HG03558 (cell line): ENCODE measurements at regions not wholly inside any gene's neighbourhood (a gene's known extent, or its start where the extent isn't known, plus 50 kb on each side); places are given as distances from the start of the nearest gene placed in this dataset.

Source experiments
- ATAC-seq: cut with Tn5 transposase; IDR thresholded peaks from one replicate; pipeline ENCODE4 v1.9.1; 2021; ENCODE audit warnings: moderate number of reproducible peaks; ENCODE audit not compliant: unreplicated experiment; ENCODE audit errors: extremely low read depth

GRCh38 chr15:56868170-56868569, 50.3 kb upstream of the TCF12 start:
- ATAC-seq, result no peak

- ATAC-seq, result no peak
Measured at GRCh38 chr15:56866803-56867202, 51.6 kb upstream of the TCF12 start.

DNA sequence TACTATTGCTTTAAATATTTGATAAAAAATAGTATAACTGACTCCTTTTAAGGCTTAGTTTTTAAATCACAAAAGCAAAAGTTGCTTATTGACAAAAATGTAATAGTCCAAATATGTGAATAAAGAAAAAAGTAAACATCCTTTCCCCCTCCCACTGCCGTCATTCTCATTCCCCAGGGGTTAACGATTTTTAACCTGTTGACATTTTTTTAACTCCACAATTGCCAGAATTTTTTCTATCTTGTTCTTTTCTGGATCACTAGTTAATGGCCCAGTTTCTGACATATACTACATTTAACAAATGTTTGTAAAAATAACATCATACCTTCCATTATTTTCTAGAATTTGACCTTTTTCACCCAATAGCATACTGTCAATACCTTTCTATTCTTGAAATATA, 60.6 kb upstream of the TCF12 start:
- ATAC-seq, result no peak

GRCh38 chr15:56856934-56857333, 61.5 kb upstream of the TCF12 start:
- ATAC-seq, result no peak

GRCh38 chr15:56844892-56845291, 73.6 kb upstream of the TCF12 start:
- ATAC-seq, result no peak

DNA sequence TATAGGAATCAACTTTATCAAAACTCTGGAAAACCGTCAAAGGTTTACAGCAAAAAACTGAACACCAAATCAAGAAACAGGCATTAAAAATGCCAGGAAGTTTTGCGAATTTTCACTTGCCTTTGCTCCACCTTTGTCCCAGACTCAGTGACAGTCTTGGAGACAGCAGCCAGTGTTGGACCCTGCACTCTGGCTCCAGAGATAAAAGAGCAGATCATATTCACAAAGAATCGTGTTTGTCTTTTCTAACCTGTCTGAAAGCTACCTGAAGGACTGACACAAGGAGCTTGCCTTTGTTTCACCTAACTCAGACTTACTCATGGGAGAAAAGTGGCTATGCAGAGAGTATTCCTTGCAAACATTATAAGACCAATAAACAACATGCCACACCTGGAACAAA, 74.0 kb upstream of the TCF12 start:
- no peak for ATAC-seq

GRCh38 chr15:56839641-56840040, 78.8 kb upstream of the TCF12 start:
- ATAC-seq, result no peak

GRCh38 chr15:56839099-56839498, 79.3 kb upstream of the TCF12 start:
- ATAC-seq, result no peak

- ATAC-seq, result no peak
Measured at GRCh38 chr15:56838085-56838484, 80.4 kb upstream of the TCF12 start.

- ATAC-seq, result no peak
Measured at GRCh38 chr15:56837273-56837672, 81.2 kb upstream of the TCF12 start.

DNA sequence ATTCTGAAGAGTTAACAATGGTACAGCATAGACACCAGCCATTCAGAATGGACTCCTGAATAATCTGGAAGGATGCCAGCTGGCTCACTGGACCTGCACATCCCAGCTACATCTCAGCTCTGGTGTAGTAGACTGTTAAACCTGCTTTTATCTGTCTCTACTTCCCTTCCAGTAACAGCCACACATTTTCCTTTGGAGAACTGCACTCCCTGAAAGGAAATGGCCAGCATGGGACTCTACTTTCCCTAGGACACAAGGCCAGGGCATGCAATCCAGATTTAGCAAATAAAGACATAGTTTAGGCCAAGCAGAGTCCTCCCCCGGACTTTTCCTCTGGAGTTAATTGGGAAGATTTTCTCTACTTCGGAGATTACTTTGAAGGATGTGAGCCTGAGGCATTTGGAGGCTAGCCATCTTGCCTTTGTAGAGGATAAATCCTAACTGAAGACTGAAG, 82.7 kb upstream of the TCF12 start:
- no peak for ATAC-seq

DNA sequence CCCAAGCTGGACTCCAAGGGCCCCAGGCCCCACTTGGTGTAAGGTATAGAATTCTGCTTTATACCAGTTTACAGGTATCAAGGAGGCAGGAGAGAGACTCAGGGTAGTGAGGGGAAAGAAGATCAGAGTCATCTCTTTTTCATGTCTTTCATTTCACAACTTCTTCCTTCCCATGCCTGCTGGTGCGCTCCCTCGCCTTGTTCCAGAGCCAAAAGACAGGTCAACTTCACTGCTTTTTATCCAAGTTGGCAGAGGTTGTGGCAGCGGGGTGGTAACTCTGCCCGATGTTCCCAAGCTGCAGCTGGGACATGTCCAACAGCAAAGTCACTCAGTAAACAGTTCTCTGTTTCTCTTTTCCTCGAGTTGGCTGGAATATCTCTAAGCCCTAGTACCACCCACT, 86.3 kb upstream of the TCF12 start:
- ATAC-seq, result no peak

DNA sequence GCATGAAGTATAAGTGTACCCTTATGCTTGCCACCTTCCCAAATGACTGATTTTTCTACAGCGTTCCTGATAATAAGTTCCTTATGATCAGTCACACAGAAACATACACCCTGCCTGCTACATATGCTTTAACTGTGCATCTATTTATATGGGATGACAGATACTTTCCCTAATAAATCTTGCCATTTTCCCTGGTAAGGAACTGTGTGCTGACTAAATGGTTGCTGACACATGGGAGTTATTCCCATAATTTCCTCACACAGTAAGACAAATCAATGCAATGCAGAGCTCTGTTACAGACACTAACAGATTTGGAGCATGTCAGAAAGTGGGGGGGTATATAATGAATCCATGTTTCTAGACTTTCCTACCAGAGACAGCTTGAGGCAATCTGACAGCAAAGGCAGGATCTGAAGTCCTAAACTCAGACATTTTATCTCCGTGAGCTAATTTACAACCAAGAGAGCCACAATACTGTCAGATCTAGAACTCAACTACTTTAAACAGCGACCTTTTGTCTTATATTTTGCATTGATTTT, 86.9 kb upstream of the TCF12 start:
- no peak for ATAC-seq

GRCh38 chr15:56824175-56824574, 90.9 kb upstream of the ZNF280D start:
- no peak for ATAC-seq

DNA sequence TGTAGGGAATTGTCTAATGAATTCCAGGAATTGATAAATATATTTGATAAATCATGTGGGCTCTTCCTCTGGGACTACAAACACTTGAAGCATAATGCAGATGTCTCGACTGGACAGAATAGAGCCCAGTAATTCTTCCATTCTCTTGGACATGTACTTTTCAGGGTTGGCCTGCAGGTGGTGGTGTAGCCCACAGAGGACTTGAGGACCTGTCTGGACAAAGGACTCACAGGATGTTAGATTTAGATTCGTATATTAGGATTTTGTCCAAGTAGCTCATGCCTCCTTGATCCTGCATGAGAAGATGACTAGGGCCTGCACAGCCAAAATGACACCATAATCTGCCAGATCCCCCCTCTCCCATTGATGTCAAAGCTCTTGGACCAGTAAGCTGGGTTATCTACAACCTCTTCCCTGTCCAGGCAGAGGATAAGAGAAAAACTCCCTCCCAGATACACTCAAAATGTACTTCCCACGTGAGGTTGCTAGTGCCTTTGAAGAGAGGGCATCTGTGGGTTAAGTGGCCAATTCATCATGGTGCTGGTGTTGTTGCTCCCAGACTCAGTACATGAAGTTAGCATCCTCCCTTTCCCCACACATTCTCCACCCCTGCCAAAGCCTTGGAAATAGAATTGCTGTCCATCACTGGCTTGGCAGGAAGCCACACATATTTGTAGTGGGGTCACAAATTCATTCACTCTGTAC, 88.6 kb upstream of the ZNF280D start:
- ATAC-seq, result no peak

DNA sequence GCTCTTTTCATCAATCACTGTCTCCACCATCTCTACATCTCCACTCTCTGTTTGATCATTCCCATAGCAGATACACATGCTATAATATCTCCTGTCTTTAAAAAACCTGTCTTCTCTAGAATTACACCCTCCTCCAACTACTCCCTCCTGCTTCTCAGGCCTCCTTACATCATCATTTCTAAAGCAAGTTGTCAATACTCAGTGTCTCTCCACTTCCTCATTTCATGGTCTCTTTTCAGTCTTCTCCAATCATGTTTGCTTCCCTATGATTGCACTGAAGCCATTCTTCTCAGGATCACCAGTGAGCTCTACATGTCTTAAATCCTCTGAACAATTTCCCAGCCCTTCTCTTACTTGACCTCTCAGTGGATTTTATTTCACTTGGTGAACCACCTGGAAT, 87.0 kb upstream of the ZNF280D start:
- no peak for ATAC-seq

DNA sequence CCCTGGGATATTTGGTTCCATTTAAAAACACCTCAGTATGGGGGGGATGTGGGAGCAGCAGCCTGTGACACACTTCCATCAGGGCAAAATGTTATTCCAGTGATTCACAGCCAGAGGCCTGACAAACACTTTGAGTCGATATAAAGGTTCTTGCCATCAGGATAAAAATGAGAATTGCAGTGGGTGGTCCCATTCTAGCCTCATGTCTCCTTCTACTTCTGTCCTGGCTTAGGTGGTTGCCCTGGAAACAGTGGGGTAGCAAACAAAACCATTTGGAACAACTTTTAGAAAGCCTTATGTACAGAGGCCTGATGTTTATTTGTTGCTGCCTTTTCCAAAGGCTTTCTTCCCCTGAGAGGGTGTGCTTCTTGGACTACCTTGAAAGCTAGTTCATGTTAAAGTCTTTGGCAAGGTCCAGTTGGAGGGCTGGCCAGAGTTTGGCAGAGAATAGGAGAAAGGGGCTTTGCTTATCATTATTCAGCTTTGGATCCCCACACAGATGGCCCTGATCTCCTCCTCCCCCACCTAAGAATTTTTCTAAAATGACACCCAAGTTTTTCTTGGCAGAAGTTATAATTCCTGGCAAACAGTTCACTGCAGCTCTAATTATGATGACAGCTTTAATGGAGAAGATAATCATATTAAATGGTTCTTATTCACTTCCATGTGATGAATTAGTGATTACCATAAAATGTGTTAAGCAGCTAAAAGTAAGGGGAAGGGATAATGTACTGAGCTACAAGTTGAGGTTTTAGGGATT, 84.2 kb upstream of the ZNF280D start:
- no peak for ATAC-seq

DNA sequence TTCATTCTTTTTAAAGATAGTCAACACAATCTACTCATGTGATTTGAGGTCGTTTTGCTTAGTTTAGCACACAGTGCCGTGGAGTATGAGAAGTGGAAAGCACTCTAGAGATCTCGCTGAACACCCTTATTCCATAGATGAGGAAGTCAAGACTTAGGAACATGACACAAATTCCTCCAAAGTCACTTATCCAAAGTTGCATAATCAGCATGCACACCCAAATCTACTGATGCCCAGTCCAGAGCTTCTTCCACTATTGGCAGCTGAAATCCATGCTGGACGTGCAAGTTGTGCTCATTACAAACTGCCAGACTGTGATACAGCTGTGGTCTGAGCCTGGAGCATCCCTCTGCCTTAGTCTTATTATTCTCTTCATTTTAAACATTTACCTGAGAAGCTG, 83.5 kb upstream of the ZNF280D start:
- no peak for ATAC-seq

DNA sequence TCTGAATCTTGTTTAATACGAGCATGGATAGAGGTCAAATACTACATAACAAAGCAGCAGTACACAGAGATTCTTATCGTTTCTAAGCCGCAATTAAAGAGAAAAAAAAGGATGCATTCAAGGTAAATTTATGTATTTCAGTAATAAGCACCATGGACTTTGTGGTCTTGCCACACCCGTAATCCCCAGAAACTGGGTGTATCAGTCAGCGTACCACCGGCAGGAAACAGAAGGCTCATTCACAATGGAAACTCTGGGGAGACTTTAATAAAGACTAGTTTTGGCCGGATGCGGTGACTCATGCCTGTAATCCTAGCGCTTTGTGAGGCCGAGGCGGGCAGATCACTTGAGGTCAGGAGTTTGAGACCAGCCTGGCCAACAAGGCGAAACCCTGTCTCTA, 81.9 kb upstream of the ZNF280D start:
- ATAC-seq, result no peak

DNA sequence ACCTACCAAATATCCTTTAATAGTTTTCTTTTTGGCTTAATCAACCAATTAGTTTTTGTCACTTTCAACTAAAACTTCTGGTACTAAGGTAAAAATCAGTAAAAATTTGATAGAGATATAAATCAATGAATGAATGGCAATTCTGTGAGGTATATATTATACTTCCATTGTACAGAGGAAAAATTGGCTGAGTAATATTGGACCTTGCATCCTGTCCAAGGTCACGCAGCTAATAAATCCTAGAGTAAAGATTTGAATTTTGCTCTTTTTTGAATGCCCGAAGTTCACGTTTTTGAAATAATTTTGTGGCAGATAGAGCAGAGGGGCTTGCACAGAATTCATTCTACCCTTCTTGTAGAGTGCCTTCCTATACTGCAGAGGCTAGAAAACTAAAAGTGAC, 81.1 kb upstream of the ZNF280D start:
- ATAC-seq, result no peak

GRCh38 chr15:56813995-56814394, 80.7 kb upstream of the ZNF280D start:
- ATAC-seq, result no peak

- no peak for ATAC-seq
Measured at GRCh38 chr15:56812961-56813360, 79.7 kb upstream of the ZNF280D start.
